ENCODE measurements at regions not wholly inside any gene's neighbourhood (a gene's known extent, or its start where the extent isn't known, plus 50 kb on each side); places are given as distances from the start of the nearest gene placed in this dataset.

DNA sequence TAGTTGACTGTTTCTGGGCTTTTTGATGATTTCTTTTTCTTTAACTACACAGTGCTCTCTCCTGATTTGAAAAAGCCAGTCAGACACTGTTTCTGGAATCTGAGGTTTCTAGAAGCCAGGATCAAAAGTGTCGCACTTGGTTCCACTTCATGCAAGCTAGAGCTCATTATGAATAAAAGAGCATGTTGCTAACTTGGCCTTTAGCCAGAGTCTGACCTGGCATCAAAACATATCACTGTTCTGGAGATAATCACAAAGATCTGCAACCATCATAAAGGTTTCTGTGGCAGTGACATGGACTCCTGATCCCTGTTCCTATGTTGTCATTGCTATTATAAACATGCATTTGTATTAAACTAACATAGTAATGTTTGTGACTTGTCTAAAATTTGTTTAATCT lies 76.1 kb upstream of the MAPRE2 start:
- Histone ChIP-seq H2BK15ac (replicated peaks; ENCODE audit: low read depth) (no peak overlapping the region), H3K79me2 (ENCODE audit: control insufficient read depth, insufficient read depth, low read length) (no peaks in the 10 kb centered on the region), H3K4me3 (ENCODE audit: low read length) (no peak overlapping the region), H3K4me1 (ENCODE audit: control insufficient read depth, low read depth, low read length) (no peaks in the 10 kb centered on the region), H3K27ac (ENCODE audit: low read depth, low read length) (no peak overlapping the region), H4K8ac (ENCODE audit: low read depth, low read length) (no peak overlapping the region), H2BK5ac (ENCODE audit: low read length) (no peak overlapping the region), H3K4ac (ENCODE audit: low read depth, low read length) (no peak overlapping the region), H2BK120ac (ENCODE audit: low read depth, low read length) (no peak overlapping the region), H3K4me2 (ENCODE audit: low read length) (no peak overlapping the region), H4K5ac (ENCODE audit: low read length) (no peak overlapping the region), H3K56ac (ENCODE audit: low read length) (no peak overlapping the region), H3K9ac (ENCODE audit: low read length) (no peak overlapping the region), H2AK5ac (ENCODE audit: low read length) (no peak overlapping the region), H3K23ac (ENCODE audit: low read length) (no peak overlapping the region), H3K18ac (ENCODE audit: low read length) (no peak overlapping the region), H3K27me3 (ENCODE audit: insufficient read depth, low read length, poor library complexity) (no peaks in the 10 kb centered on the region), H3K79me1 (ENCODE audit: low read length) (no peaks in the 10 kb centered on the region), H3K36me3 (ENCODE audit: control insufficient read depth, insufficient read depth, low read length) (no peaks in the 10 kb centered on the region)
- no peak for DNase-seq
- WGBS (ENCODE audit: extremely low coverage, insufficient coverage, low lambda C conversion rate) = no CpG with 5 or more reads among the region's 1 CpG

DNA sequence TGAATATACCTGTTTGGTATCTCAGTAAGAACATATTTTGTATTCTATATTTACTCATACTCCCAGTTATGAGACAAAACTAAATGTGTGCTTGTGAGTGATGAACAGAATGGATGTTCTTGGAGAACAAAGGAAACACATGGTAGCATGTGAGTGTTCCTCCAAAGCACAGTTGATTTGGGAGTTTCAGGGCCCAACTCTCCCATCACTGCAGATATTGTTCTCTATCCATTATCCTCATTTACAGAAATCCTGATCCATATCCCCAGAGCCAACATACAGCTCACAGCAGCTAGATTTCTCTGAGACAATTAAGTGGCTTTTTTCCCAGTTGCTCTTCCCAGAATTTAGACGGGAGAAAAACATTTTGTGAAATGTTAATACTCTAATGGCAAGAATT lies 75.6 kb upstream of the MAPRE2 start:
- Histone ChIP-seq H3K36me3 (ENCODE audit: control insufficient read depth, insufficient read depth, low read length) (no peaks in the 10 kb centered on the region), H3K79me2 (ENCODE audit: control insufficient read depth, insufficient read depth, low read length) (no peaks in the 10 kb centered on the region), H3K18ac (ENCODE audit: low read length) (no peak overlapping the region), H2BK5ac (ENCODE audit: low read length) (no peak overlapping the region), H2BK120ac (ENCODE audit: low read depth, low read length) (no peak overlapping the region), H3K27ac (ENCODE audit: low read depth, low read length) (no peak overlapping the region), H3K9ac (ENCODE audit: low read length) (no peak overlapping the region), H3K79me1 (ENCODE audit: low read length) (no peaks in the 10 kb centered on the region), H3K4me3 (ENCODE audit: low read length) (no peak overlapping the region), H3K4ac (ENCODE audit: low read depth, low read length) (no peak overlapping the region), H4K5ac (ENCODE audit: low read length) (no peak overlapping the region), H3K4me1 (ENCODE audit: control insufficient read depth, low read depth, low read length) (no peaks in the 10 kb centered on the region), H3K27me3 (ENCODE audit: insufficient read depth, low read length, poor library complexity) (no peaks in the 10 kb centered on the region), H2AK5ac (ENCODE audit: low read length) (no peak overlapping the region), H4K8ac (ENCODE audit: low read depth, low read length) (no peak overlapping the region), H2BK15ac (replicated peaks; ENCODE audit: low read depth) (no peak overlapping the region), H3K4me2 (ENCODE audit: low read length) (no peak overlapping the region), H3K56ac (ENCODE audit: low read length) (no peak overlapping the region), H3K23ac (ENCODE audit: low read length) (no peak overlapping the region)
- no CpG with 5 or more reads among the region's 1 CpG for whole genome bisulfite sequencing (ENCODE audit: extremely low coverage, insufficient coverage, low lambda C conversion rate)
- no peak for DNase-seq

DNA sequence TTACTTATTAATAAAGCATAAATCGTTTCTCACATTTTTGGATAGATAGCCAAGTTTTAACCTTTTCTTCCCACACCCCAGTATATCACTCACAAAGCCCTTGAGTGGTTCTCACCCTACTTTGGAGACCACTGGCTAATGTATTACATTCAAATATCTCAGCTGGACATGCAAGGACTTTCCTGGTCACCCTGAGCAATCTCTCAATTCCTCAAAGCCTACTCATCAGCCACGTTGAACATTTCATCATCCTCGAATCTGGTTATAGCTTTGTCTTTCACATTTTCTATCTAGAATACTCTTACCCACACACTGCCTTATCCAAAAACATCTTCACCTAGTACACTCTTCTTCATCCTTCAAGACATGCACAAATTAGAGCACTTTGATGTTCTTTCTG lies 71.1 kb upstream of the MAPRE2 start:
- H3K36me3 ChIP-seq (ENCODE audit: control insufficient read depth, insufficient read depth, low read length) = no peaks in the 10 kb centered on the region
- H3K27ac ChIP-seq (ENCODE audit: low read depth, low read length) = no peak overlapping the region
- DNase-seq = no peak
- WGBS (ENCODE audit: extremely low coverage, insufficient coverage, low lambda C conversion rate) = no CpG with 5 or more reads among the region's 3 CpGs
- no peak overlapping the region for H3K4me2 ChIP-seq (ENCODE audit: low read length)
- no peak overlapping the region for H3K4me3 ChIP-seq (ENCODE audit: low read length)
- no peaks in the 10 kb centered on the region for H3K4me1 ChIP-seq (ENCODE audit: control insufficient read depth, low read depth, low read length)
- no peak overlapping the region for H3K23ac ChIP-seq (ENCODE audit: low read length)
- no peak overlapping the region for H2AK5ac ChIP-seq (ENCODE audit: low read length)
- H3K9ac ChIP-seq (ENCODE audit: low read length) = no peak overlapping the region
- no peak overlapping the region for H2BK120ac ChIP-seq (ENCODE audit: low read depth, low read length)
- H3K56ac ChIP-seq (ENCODE audit: low read length) = no peak overlapping the region
- H3K18ac ChIP-seq (ENCODE audit: low read length) = no peak overlapping the region
- no peak overlapping the region for H2BK5ac ChIP-seq (ENCODE audit: low read length)
- H4K5ac ChIP-seq (ENCODE audit: low read length) = no peak overlapping the region
- no peaks in the 10 kb centered on the region for H3K27me3 ChIP-seq (ENCODE audit: insufficient read depth, low read length, poor library complexity)
- H3K4ac ChIP-seq (ENCODE audit: low read depth, low read length) = no peak overlapping the region
- H3K79me1 ChIP-seq (ENCODE audit: low read length) = no peaks in the 10 kb centered on the region
- no peak overlapping the region for H2BK15ac ChIP-seq (replicated peaks; ENCODE audit: low read depth)
- no peaks in the 10 kb centered on the region for H3K79me2 ChIP-seq (ENCODE audit: control insufficient read depth, insufficient read depth, low read length)
- no peak overlapping the region for H4K8ac ChIP-seq (ENCODE audit: low read depth, low read length)

DNA sequence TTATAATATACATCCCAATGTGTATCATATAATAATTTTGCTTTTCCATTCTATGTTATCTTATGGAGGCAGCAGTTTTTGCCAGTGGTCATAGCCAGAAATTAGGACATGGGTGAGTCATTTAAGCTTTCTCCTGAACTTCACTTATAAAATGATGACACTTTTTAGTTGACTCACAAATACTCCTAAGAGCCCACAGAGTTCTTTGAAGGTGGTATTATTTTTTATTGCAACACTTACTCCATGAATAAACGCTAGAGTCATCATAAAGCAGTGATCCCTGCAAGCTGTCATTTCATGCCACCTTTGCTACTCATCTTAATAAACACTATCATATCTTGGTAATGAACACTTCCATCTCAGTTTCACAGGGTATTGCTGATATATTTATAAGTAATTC lies 69.9 kb upstream of the MAPRE2 start:
- H2BK15ac ChIP-seq (replicated peaks; ENCODE audit: low read depth) = no peak overlapping the region
- no peak overlapping the region for H3K23ac ChIP-seq (ENCODE audit: low read length)
- H3K4me1 ChIP-seq (ENCODE audit: control insufficient read depth, low read depth, low read length) = no peaks in the 10 kb centered on the region
- WGBS (ENCODE audit: extremely low coverage, insufficient coverage, low lambda C conversion rate) = no CpG with 5 or more reads among the region's 1 CpG
- DNase-seq = no peak
- H3K79me2 ChIP-seq (ENCODE audit: control insufficient read depth, insufficient read depth, low read length) = no peaks in the 10 kb centered on the region
- H3K4me2 ChIP-seq (ENCODE audit: low read length) = no peak overlapping the region
- no peaks in the 10 kb centered on the region for H3K36me3 ChIP-seq (ENCODE audit: control insufficient read depth, insufficient read depth, low read length)
- no peak overlapping the region for H3K27ac ChIP-seq (ENCODE audit: low read depth, low read length)
- no peak overlapping the region for H2BK5ac ChIP-seq (ENCODE audit: low read length)
- H3K4ac ChIP-seq (ENCODE audit: low read depth, low read length) = no peak overlapping the region
- H3K9ac ChIP-seq (ENCODE audit: low read length) = no peak overlapping the region
- H2BK120ac ChIP-seq (ENCODE audit: low read depth, low read length) = no peak overlapping the region
- H4K8ac ChIP-seq (ENCODE audit: low read depth, low read length) = no peak overlapping the region
- H2AK5ac ChIP-seq (ENCODE audit: low read length) = no peak overlapping the region
- H3K56ac ChIP-seq (ENCODE audit: low read length) = no peak overlapping the region
- H3K79me1 ChIP-seq (ENCODE audit: low read length) = no peaks in the 10 kb centered on the region
- no peak overlapping the region for H4K5ac ChIP-seq (ENCODE audit: low read length)
- H3K27me3 ChIP-seq (ENCODE audit: insufficient read depth, low read length, poor library complexity) = no peaks in the 10 kb centered on the region
- no peak overlapping the region for H3K18ac ChIP-seq (ENCODE audit: low read length)
- H3K4me3 ChIP-seq (ENCODE audit: low read length) = no peak overlapping the region

- Histone ChIP-seq H3K79me1 (ENCODE audit: low read length) (no peaks in the 10 kb centered on the region), H3K18ac (ENCODE audit: low read length) (no peak overlapping the region), H3K4me3 (ENCODE audit: low read length) (no peak overlapping the region), H3K9ac (ENCODE audit: low read length) (no peak overlapping the region), H3K36me3 (ENCODE audit: control insufficient read depth, insufficient read depth, low read length) (no peaks in the 10 kb centered on the region), H3K23ac (ENCODE audit: low read length) (no peak overlapping the region), H2BK5ac (ENCODE audit: low read length) (no peak overlapping the region), H4K5ac (ENCODE audit: low read length) (no peak overlapping the region), H3K27ac (ENCODE audit: low read depth, low read length) (no peak overlapping the region), H3K56ac (ENCODE audit: low read length) (no peak overlapping the region), H2BK120ac (ENCODE audit: low read depth, low read length) (no peak overlapping the region), H4K8ac (ENCODE audit: low read depth, low read length) (no peak overlapping the region), H3K27me3 (ENCODE audit: insufficient read depth, low read length, poor library complexity) (no peaks in the 10 kb centered on the region), H2BK15ac (replicated peaks; ENCODE audit: low read depth) (no peak overlapping the region), H3K4me2 (ENCODE audit: low read length) (no peak overlapping the region), H3K4ac (ENCODE audit: low read depth, low read length) (no peak overlapping the region), H3K79me2 (ENCODE audit: control insufficient read depth, insufficient read depth, low read length) (no peaks in the 10 kb centered on the region), H2AK5ac (ENCODE audit: low read length) (no peak overlapping the region), H3K4me1 (ENCODE audit: control insufficient read depth, low read depth, low read length) (no peaks in the 10 kb centered on the region)
- WGBS (ENCODE audit: extremely low coverage, insufficient coverage, low lambda C conversion rate) = no CpG with 5 or more reads among the region's 2 CpGs
- no peak for DNase-seq
Observed at GRCh38 chr18:34972765-34973414, 68.3 kb upstream of the MAPRE2 start.

DNA sequence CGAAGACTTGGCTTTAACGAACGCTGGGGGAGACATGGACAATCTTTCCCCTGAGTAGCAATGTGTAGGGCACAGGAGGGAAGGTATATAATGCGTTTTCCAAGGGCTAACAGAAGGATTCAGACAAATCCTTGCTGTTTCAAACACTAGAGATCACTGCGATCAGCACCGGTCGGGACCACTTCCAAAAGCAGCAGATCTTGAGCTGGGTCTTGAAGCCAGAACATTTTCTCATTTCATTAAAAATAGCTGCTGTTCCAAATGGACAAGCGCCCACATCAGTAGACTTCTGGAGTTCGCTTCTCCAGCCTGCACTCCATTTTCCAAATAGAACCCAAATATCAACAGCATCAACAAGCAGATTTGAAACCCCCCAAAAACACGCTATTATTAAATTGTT lies 65.1 kb upstream of the MAPRE2 start:
- DNase-seq = no peak
- Histone ChIP-seq H3K4me2 (ENCODE audit: low read length) (no peak overlapping the region), H3K4me3 (ENCODE audit: low read length) (no peak overlapping the region), H3K27me3 (ENCODE audit: insufficient read depth, low read length, poor library complexity) (peaks cover 3% of the 10 kb centered on the region), H2AK5ac (ENCODE audit: low read length) (no peak overlapping the region), H3K79me2 (ENCODE audit: control insufficient read depth, insufficient read depth, low read length) (no peaks in the 10 kb centered on the region), H3K18ac (ENCODE audit: low read length) (no peak overlapping the region), H3K4me1 (ENCODE audit: control insufficient read depth, low read depth, low read length) (peaks cover 2% of the 10 kb centered on the region), H3K23ac (ENCODE audit: low read length) (no peak overlapping the region), H2BK120ac (ENCODE audit: low read depth, low read length) (no peak overlapping the region), H2BK5ac (ENCODE audit: low read length) (no peak overlapping the region), H2BK15ac (replicated peaks; ENCODE audit: low read depth) (no peak overlapping the region), H3K36me3 (ENCODE audit: control insufficient read depth, insufficient read depth, low read length) (no peaks in the 10 kb centered on the region), H3K79me1 (ENCODE audit: low read length) (no peaks in the 10 kb centered on the region), H3K27ac (ENCODE audit: low read depth, low read length) (no peak overlapping the region), H4K5ac (ENCODE audit: low read length) (no peak overlapping the region), H4K8ac (ENCODE audit: low read depth, low read length) (no peak overlapping the region), H3K9ac (ENCODE audit: low read length) (no peak overlapping the region), H3K4ac (ENCODE audit: low read depth, low read length) (no peak overlapping the region), H3K56ac (ENCODE audit: low read length) (no peak overlapping the region)
- no CpG with 5 or more reads among the region's 10 CpGs for WGBS (ENCODE audit: extremely low coverage, insufficient coverage, low lambda C conversion rate)
